ENCODE measurements at regions not wholly inside any gene's neighbourhood (a gene's known extent, or its start where the extent isn't known, plus 50 kb on each side); places are given as distances from the start of the nearest gene placed in this dataset.

DNA sequence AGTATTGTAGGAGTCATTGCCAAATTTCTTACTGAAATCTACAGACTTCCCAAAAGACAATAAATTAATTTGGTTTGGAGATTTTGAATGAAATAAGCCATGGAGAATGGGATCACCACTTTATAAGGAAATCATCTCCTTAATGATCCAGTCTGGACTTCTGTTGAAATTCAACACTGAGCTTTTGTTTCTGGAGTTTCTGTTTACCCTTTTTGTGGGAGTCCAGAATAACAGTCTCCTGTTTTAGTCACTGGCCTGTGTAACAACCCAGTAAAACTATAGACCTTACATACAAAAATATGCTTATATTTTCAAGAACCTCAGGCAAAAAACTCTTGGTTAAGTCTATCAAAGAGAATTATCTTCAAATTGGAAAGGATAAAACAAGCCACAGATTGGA lies 321.7 kb upstream of the PLET1 start:
- TF ChIP-seq, protein P1, sequence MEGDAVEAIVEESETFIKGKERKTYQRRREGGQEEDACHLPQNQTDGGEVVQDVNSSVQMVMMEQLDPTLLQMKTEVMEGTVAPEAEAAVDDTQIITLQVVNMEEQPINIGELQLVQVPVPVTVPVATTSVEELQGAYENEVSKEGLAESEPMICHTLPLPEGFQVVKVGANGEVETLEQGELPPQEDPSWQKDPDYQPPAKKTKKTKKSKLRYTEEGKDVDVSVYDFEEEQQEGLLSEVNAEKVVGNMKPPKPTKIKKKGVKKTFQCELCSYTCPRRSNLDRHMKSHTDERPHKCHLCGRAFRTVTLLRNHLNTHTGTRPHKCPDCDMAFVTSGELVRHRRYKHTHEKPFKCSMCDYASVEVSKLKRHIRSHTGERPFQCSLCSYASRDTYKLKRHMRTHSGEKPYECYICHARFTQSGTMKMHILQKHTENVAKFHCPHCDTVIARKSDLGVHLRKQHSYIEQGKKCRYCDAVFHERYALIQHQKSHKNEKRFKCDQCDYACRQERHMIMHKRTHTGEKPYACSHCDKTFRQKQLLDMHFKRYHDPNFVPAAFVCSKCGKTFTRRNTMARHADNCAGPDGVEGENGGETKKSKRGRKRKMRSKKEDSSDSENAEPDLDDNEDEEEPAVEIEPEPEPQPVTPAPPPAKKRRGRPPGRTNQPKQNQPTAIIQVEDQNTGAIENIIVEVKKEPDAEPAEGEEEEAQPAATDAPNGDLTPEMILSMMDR (IDR thresholded peaks at IDR 0.05), result no peak
- TF ChIP-seq POLR2A (IDR thresholded peaks at IDR 0.05), result no peak
